HepG2 (cell line): ENCODE measurements at regions not wholly inside any gene's neighbourhood (a gene's known extent, or its start where the extent isn't known, plus 50 kb on each side); places are given as distances from the start of the nearest gene placed in this dataset.

ENCODE experiments used
- ATAC-seq: fragments of 200-7000 bp; cut with Tn5 transposase; 3 replicates; pipeline ENCODE4 v1.9.1; 2020; ENCODE audit warnings: mild to moderate bottlenecking, moderate library complexity
- BruUV-seq: library from RNA; stranded (reverse); fragments of 400-500 nt; replicated peaks from 2 replicates; lab custom pipeline; 2021; lab: Mats Ljungman, UMichigan
- CTCF ChIA-PET: fragments of 300-600 bp; formaldehyde crosslinking; extraction: SDS; loops from one replicate; lab custom pipeline; 2021; ENCODE audit warnings: low total read pairs, inconsistent platforms, low intra/inter-chr PET ratio; lab: Yijun Ruan, JAX
- POLR2A ChIA-PET: fragments of 350-600 bp; sonication (Branson Sonifier 250); formaldehyde crosslinking; loops from one replicate; lab custom pipeline; 2020; ENCODE audit warnings: antibody characterized with exemption, inconsistent platforms; lab: Yijun Ruan, JAX
- DNase-seq: peaks from one replicate; pipeline ENCODE4 v3.0.0-alpha.2; 2015; ENCODE audit warnings: low spot score
- FAIRE-seq: peaks from 3 replicates; lab custom pipeline; 2011; peaks lifted over from hg19 to GRCh38; lab: Jason Lieb, UNC
- H2AFZ ChIP-seq: one replicate; pipeline ENCODE4 v1.6.1; 2011; ENCODE audit warnings: low read length, inconsistent platforms
- H3K27ac ChIP-seq: fragments of 300-600 bp; 3 replicates; pipeline ENCODE4 v1.8.0; 2011; ENCODE audit warnings: mixed run types, mild to moderate bottlenecking, mixed read lengths, low read length, inconsistent platforms; ENCODE audit not compliant: insufficient read depth; ENCODE audit errors: extremely low read length
- H3K27me3 ChIP-seq, 2 experiments: fragments of 200-600 bp in 1 of 2; 2 replicates in 1 of 2; 3 replicates in 1 of 2; pipeline versions ENCODE4 v1.6.0 to v1.8.0; 2011; ENCODE audit warnings: low read length in 2 of 2, mild to moderate bottlenecking in 2 of 2, moderate library complexity in 2 of 2, inconsistent platforms in 1 of 2; ENCODE audit not compliant: insufficient read depth in 2 of 2, control insufficient read depth in 1 of 2
- H3K36me3 ChIP-seq, 2 experiments: fragments of 200-600 bp in 1 of 2; replicated peaks in 1 of 2; 2 replicates in 1 of 2; 3 replicates in 1 of 2; pipeline versions ENCODE4 v1.5.1 to v1.8.0; 2011; ENCODE audit warnings: low read length in 2 of 2, inconsistent platforms in 1 of 2; ENCODE audit not compliant: insufficient read depth in 2 of 2, control insufficient read depth in 1 of 2
- H3K4me1 ChIP-seq: 2 replicates; pipeline ENCODE4 v1.5.1; 2012; ENCODE audit warnings: low read length, inconsistent platforms; ENCODE audit not compliant: insufficient read depth
- H3K4me2 ChIP-seq: 2 replicates; pipeline ENCODE4 v1.6.0; 2011; ENCODE audit warnings: low read depth, low read length, inconsistent platforms
- H3K4me3 ChIP-seq, 3 experiments: fragments of 200-600 bp in 1 of 3; sonication (generic), shearing (Covaris generic) in 1 of 3; replicated peaks in 1 of 3; 2 replicates each; pipeline ENCODE4 v1.5.1; 2011 to 2016; ENCODE audit warnings: low read length in 3 of 3, inconsistent platforms in 2 of 3, low read depth in 2 of 3, mild to moderate bottlenecking in 2 of 3, control low read depth in 1 of 3, mixed read lengths in 1 of 3; ENCODE audit not compliant: insufficient read depth in 1 of 3
- H3K79me2 ChIP-seq: one replicate; pipeline ENCODE4 v1.6.1; 2011; ENCODE audit warnings: low read length, inconsistent platforms; ENCODE audit not compliant: insufficient read depth
- H3K9ac ChIP-seq: 2 replicates; pipeline ENCODE4 v1.6.0; 2011; ENCODE audit warnings: mild to moderate bottlenecking, low read depth, low read length, inconsistent platforms; ENCODE audit not compliant: insufficient read depth
- H3K9me3 ChIP-seq: 2 replicates; pipeline ENCODE4 v1.5.1; 2012; ENCODE audit warnings: mild to moderate bottlenecking, low read length
- H4K20me1 ChIP-seq: 2 replicates; pipeline ENCODE4 v1.6.0; 2011; ENCODE audit warnings: inconsistent platforms, mild to moderate bottlenecking, low read length, moderate library complexity; ENCODE audit not compliant: insufficient read depth
- ATF7-NPFF ChIP-seq: sonication (generic); formaldehyde crosslinking; IDR thresholded peaks from 2 replicates; pipeline ENCODE4 v1.8.1; 2023; ENCODE audit warnings: mild to moderate bottlenecking, low read depth, missing genetic modification reagents, moderate library complexity
- CBX1 ChIP-seq: IDR thresholded peaks from one replicate; pipeline ENCODE4 v1.6.1; 2016; ENCODE audit warnings: antibody characterized with exemption, low read depth
- KMT2A ChIP-seq: sonication (generic); formaldehyde crosslinking; IDR thresholded peaks from 2 replicates; pipeline ENCODE4 v1.4.0; 2020; ENCODE audit warnings: missing genetic modification reagents
- ZEB1 ChIP-seq: IDR thresholded peaks from 2 replicates; pipeline ENCODE4 v1.6.1; 2012; ENCODE audit warnings: mild to moderate bottlenecking, low read depth, inconsistent platforms; ENCODE audit not compliant: insufficient replicate concordance
- ZNF101 ChIP-seq: sonication (generic); formaldehyde crosslinking; IDR thresholded peaks from 2 replicates; pipeline ENCODE4 v1.4.0; 2020; ENCODE audit warnings: mild to moderate bottlenecking, low read depth, missing genetic modification reagents, borderline replicate concordance
- ZNF335 ChIP-seq: sonication (generic); formaldehyde crosslinking; IDR thresholded peaks from 2 replicates; pipeline ENCODE4 v1.4.0; 2020; ENCODE audit warnings: missing genetic modification reagents
- ZNF773 ChIP-seq: sonication (generic); formaldehyde crosslinking; IDR thresholded peaks from 2 replicates; pipeline ENCODE4 v1.4.0; 2020; ENCODE audit warnings: missing genetic modification reagents, borderline replicate concordance
- ZZZ3 ChIP-seq: sonication (generic); formaldehyde crosslinking; IDR thresholded peaks from 2 replicates; pipeline ENCODE4 v1.4.0; 2020; ENCODE audit warnings: missing genetic modification reagents, mild to moderate bottlenecking, borderline replicate concordance
- WGBS: methylation state at CpG from one replicate; pipeline ENCODE4 v1.1.6; 2017; ENCODE audit warnings: low lambda C conversion rate; 5-methylcytosine and 5-hydroxymethylcytosine counted together
- in situ Hi-C: cut with HindIII; loops from 2 replicates; pipeline ENCODE4 v1.10.0; 2017; ENCODE audit warnings: low pct_unique_long_range_greater_than_20kb; ENCODE audit not compliant: extremely low pct_ligation_motif_present
- intact Hi-C: fragments of 100-400 bp; cut with micrococcal nuclease; formaldehyde crosslinking; loops from one replicate; pipeline ENCODE4 v1.10.0; 2022; ENCODE audit not compliant: unreplicated experiment
- TF ChIP-seq, protein P1 (sequence below): sonication (generic); formaldehyde crosslinking; IDR thresholded peaks from 2 replicates; pipeline ENCODE4 v1.8.0; 2022; ENCODE audit warnings: mild to moderate bottlenecking, missing genetic modification reagents, borderline replicate concordance
- TF ChIP-seq, protein P2 (sequence below): sonication (generic); formaldehyde crosslinking; IDR thresholded peaks from 2 replicates; pipeline ENCODE4 v1.5.0; 2020; ENCODE audit warnings: missing genetic modification reagents
- TF ChIP-seq, protein P3 (sequence below): sonication (generic); formaldehyde crosslinking; conservative IDR thresholded peaks from 2 replicates; pipeline ENCODE4 v1.5.0; 2020; ENCODE audit warnings: missing genetic modification reagents
- TF ChIP-seq, protein P4 (sequence below): sonication (generic); formaldehyde crosslinking; IDR thresholded peaks from 2 replicates; pipeline ENCODE4 v1.4.0; 2020; ENCODE audit warnings: mild to moderate bottlenecking, missing genetic modification reagents

DNA sequence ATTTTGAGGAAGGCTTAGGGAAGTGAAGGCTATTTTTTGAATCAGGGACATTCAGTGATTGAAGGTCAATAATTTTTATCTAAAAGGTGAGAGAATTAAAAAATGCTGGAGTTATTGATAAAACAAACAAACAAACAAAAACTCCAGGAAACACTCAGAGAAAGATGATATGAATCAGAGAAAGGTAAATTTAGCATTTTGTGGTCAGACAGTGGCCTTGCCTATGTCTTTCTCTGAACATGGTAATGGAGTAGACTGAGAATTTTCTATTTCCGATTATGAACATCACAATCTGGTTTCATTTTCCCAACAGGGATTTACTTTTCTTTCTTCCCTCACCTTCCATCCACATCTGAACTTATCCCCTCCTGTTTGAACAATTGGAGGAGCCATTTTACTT is 353.6 kb upstream of the RIOK2 start:
- no peak for DNase-seq
- CTCF ChIA-PET, result no interaction called here
- no peaks in the 10 kb centered on the region for H3K4me1 ChIP-seq
- H3K4me2 ChIP-seq, result no peak overlapping the region
- in situ Hi-C loops, result loop anchor here (25.0 kb wide), 2 partner anchors 249 to 1301 kb away; no protein-coding TSS in a partner anchor
- no peaks in the 10 kb centered on the region for H3K9me3 ChIP-seq
- intact Hi-C loops, result no loop called here
- H2AFZ ChIP-seq, result no peak overlapping the region
- WGBS, result 5% methylated on average over 1 of the region's 1 CpG
- POLR2A ChIA-PET, result no interaction called here
- no peaks in the 10 kb centered on the region for H3K79me2 ChIP-seq
- ATAC-seq, result no peak
- no peak overlapping the region for H3K27ac ChIP-seq
- no peak for FAIRE-seq
- BruUV-seq, result no TSS peak
- H3K4me3 ChIP-seq, result no peak overlapping the region
- TF ChIP-seq ZNF101 (CRISPR knock-in tag) (no peak), KMT2A (CRISPR knock-in tag) (no peak), ZNF773 (CRISPR knock-in tag) (no peak), ZEB1 (no peak), CBX1 (no peak), ZZZ3 (CRISPR knock-in tag) (no peak), ZNF335 (no peak), ATF7-NPFF (CRISPR knock-in tag) (no peak)
- TF ChIP-seq, protein P1, sequence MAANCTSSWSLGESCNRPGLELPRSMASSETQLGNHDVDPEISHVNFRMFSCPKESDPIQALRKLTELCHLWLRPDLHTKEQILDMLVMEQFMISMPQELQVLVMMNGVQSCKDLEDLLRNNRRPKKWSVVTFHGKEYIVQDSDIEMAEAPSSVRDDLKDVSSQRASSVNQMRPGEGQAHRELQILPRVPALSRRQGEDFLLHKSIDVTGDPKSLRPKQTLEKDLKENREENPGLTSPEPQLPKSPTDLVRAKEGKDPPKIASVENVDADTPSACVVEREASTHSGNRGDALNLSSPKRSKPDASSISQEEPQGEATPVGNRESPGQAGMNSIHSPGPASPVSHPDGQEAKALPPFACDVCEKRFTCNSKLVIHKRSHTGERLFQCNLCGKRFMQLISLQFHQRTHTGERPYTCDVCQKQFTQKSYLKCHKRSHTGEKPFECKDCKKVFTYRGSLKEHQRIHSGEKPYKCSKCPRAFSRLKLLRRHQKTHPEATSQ (CRISPR knock-in tag), result no peak
- TF ChIP-seq, protein P2, sequence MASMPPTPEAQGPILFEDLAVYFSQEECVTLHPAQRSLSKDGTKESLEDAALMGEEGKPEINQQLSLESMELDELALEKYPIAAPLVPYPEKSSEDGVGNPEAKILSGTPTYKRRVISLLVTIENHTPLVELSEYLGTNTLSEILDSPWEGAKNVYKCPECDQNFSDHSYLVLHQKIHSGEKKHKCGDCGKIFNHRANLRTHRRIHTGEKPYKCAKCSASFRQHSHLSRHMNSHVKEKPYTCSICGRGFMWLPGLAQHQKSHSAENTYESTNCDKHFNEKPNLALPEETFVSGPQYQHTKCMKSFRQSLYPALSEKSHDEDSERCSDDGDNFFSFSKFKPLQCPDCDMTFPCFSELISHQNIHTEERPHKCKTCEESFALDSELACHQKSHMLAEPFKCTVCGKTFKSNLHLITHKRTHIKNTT (CRISPR knock-in tag), result no peak
- TF ChIP-seq, protein P3, sequence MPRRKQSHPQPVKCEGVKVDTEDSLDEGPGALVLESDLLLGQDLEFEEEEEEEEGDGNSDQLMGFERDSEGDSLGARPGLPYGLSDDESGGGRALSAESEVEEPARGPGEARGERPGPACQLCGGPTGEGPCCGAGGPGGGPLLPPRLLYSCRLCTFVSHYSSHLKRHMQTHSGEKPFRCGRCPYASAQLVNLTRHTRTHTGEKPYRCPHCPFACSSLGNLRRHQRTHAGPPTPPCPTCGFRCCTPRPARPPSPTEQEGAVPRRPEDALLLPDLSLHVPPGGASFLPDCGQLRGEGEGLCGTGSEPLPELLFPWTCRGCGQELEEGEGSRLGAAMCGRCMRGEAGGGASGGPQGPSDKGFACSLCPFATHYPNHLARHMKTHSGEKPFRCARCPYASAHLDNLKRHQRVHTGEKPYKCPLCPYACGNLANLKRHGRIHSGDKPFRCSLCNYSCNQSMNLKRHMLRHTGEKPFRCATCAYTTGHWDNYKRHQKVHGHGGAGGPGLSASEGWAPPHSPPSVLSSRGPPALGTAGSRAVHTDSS, result no peak
- TF ChIP-seq, protein P4, sequence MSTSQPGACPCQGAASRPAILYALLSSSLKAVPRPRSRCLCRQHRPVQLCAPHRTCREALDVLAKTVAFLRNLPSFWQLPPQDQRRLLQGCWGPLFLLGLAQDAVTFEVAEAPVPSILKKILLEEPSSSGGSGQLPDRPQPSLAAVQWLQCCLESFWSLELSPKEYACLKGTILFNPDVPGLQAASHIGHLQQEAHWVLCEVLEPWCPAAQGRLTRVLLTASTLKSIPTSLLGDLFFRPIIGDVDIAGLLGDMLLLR, result no peak
- TF ChIP-seq, all 625 proteins: peak for 0
- Histone ChIP-seq H3K9ac (no peak overlapping the region), H4K20me1 (no peaks in the 10 kb centered on the region), H3K36me3 (no peaks in the 10 kb centered on the region), H3K27me3 (no peaks in the 10 kb centered on the region)
